ENCODE measurements at regions not wholly inside any gene's neighbourhood (a gene's known extent, or its start where the extent isn't known, plus 50 kb on each side); places are given as distances from the start of the nearest gene placed in this dataset.

DNA sequence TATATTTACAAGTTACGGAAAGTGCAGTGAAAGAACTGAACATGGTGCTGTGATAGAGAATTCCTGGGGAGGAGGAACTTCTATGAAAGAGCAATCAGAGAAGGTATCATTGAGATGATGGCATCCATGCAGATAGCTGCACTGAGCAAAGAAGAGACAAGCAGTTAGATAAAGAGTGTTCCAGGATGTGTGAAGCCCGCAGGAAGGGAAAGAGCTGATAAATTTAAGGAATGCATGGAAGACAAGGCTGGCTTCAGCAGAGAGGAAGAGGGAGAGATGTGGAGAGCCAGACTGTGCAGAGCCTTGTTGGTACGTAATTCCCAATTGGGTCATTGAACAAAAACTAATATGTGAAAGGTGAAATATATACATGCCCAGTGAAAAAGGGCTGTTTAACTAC, 538.9 kb downstream of the INHBA start:
- intact Hi-C loops (cut with micrococcal nuclease): no loop called here
- H3K9me3 ChIP-seq (ENCODE audit: control extremely low read depth in 1 of 3, control insufficient read depth in 2 of 3, insufficient read depth in 1 of 3, low read length in 2 of 3): no peaks in the 10 kb centered on the region
- H3K27me3 Mint-ChIP-seq: no peaks in the 10 kb centered on the region
- H2AFZ ChIP-seq (ENCODE audit: insufficient read depth, low read depth, low read length, poor library complexity, severe bottlenecking): no peak overlapping the region
- peaks cover 2% of the 10 kb centered on the region for H3K9me3 Mint-ChIP-seq (ENCODE audit: insufficient read depth)
- H3K27ac ChIP-seq (ENCODE audit: low read length in 2 of 2): no peak overlapping the region
- 96% methylated on average over 2 of the region's 3 CpGs for WGBS (ENCODE audit: insufficient coverage)
- H3K4me3 Mint-ChIP-seq: no peak overlapping the region
- no peak overlapping the region for H3K4me3 ChIP-seq (ENCODE audit: control extremely low read depth in 1 of 5, extremely low read depth in 1 of 5, insufficient read depth in 1 of 5, low read depth in 2 of 5, low read length in 4 of 5)
- no peak overlapping the region for H3K4me2 ChIP-seq (replicated peaks; ENCODE audit: low read depth, low read length, poor library complexity, severe bottlenecking)
- ChIA-PET CTCF (no interaction called here), POLR2A (no interaction called here)
- H3K36me3 ChIP-seq (replicated peaks in 1 of 2; ENCODE audit: control extremely low read depth in 1 of 2, control insufficient read depth in 1 of 2, extremely low read depth in 1 of 2, insufficient read depth in 2 of 2, low read length in 1 of 2): no peaks in the 10 kb centered on the region
- H3K4me1 Mint-ChIP-seq: no peaks in the 10 kb centered on the region
- DNase-seq (no peak), ATAC-seq (ENCODE audit: low read depth) (no peak)
- H3K27me3 ChIP-seq (replicated peaks in 1 of 4; ENCODE audit: control extremely low read depth in 1 of 4, control insufficient read depth in 3 of 4, insufficient read depth in 4 of 4, low read length in 3 of 4): no peaks in the 10 kb centered on the region
- no peaks in the 10 kb centered on the region for H4K20me1 ChIP-seq (ENCODE audit: control insufficient read depth, insufficient read depth, low read length, poor library complexity, severe bottlenecking)
- H3K79me2 ChIP-seq (ENCODE audit: control insufficient read depth, insufficient read depth, low read length): no peaks in the 10 kb centered on the region
- H3K4me1 ChIP-seq (ENCODE audit: control insufficient read depth in 2 of 2, insufficient read depth in 2 of 2, low read length in 2 of 2): no peaks in the 10 kb centered on the region
- no peak overlapping the region for H3K27ac Mint-ChIP-seq
- no peak overlapping the region for H3K9ac ChIP-seq (ENCODE audit: low read length)
- no peak for TF ChIP-seq EZH2 (IDR thresholded peaks at IDR 0.05; ENCODE audit: borderline replicate concordance, insufficient read depth, low read depth, low read length, poor library complexity, severe bottlenecking)
- TF ChIP-seq, protein P1, sequence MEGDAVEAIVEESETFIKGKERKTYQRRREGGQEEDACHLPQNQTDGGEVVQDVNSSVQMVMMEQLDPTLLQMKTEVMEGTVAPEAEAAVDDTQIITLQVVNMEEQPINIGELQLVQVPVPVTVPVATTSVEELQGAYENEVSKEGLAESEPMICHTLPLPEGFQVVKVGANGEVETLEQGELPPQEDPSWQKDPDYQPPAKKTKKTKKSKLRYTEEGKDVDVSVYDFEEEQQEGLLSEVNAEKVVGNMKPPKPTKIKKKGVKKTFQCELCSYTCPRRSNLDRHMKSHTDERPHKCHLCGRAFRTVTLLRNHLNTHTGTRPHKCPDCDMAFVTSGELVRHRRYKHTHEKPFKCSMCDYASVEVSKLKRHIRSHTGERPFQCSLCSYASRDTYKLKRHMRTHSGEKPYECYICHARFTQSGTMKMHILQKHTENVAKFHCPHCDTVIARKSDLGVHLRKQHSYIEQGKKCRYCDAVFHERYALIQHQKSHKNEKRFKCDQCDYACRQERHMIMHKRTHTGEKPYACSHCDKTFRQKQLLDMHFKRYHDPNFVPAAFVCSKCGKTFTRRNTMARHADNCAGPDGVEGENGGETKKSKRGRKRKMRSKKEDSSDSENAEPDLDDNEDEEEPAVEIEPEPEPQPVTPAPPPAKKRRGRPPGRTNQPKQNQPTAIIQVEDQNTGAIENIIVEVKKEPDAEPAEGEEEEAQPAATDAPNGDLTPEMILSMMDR (IDR thresholded peaks at IDR 0.05): no peak

GRCh38 chr7:41162612-41163011, 540.3 kb downstream of the INHBA start:
- ChIA-PET CTCF (no interaction called here), POLR2A (no interaction called here)
- Histone ChIP-seq H3K9ac (ENCODE audit: low read length) (no peak overlapping the region), H3K36me3 (replicated peaks in 1 of 2; ENCODE audit: control extremely low read depth in 1 of 2, control insufficient read depth in 1 of 2, extremely low read depth in 1 of 2, insufficient read depth in 2 of 2, low read length in 1 of 2) (no peaks in the 10 kb centered on the region), H3K27me3 (replicated peaks in 1 of 4; ENCODE audit: control extremely low read depth in 1 of 4, control insufficient read depth in 3 of 4, insufficient read depth in 4 of 4, low read length in 3 of 4) (no peaks in the 10 kb centered on the region), H3K4me1 (ENCODE audit: control insufficient read depth in 2 of 2, insufficient read depth in 2 of 2, low read length in 2 of 2) (no peaks in the 10 kb centered on the region), H3K79me2 (ENCODE audit: control insufficient read depth, insufficient read depth, low read length) (no peaks in the 10 kb centered on the region), H3K27ac (ENCODE audit: low read length in 2 of 2) (no peak overlapping the region), H3K4me2 (replicated peaks; ENCODE audit: low read depth, low read length, poor library complexity, severe bottlenecking) (no peak overlapping the region), H4K20me1 (ENCODE audit: control insufficient read depth, insufficient read depth, low read length, poor library complexity, severe bottlenecking) (no peaks in the 10 kb centered on the region), H2AFZ (ENCODE audit: insufficient read depth, low read depth, low read length, poor library complexity, severe bottlenecking) (no peak overlapping the region), H3K4me3 (ENCODE audit: control extremely low read depth in 1 of 5, extremely low read depth in 1 of 5, insufficient read depth in 1 of 5, low read depth in 2 of 5, low read length in 4 of 5) (no peak overlapping the region), H3K9me3 (ENCODE audit: control extremely low read depth in 1 of 3, control insufficient read depth in 2 of 3, insufficient read depth in 1 of 3, low read length in 2 of 3) (no peaks in the 10 kb centered on the region)
- Mint-ChIP-seq H3K4me1 (no peaks in the 10 kb centered on the region), H3K27ac (no peak overlapping the region), H3K9me3 (ENCODE audit: insufficient read depth) (peaks cover 2% of the 10 kb centered on the region), H3K4me3 (no peak overlapping the region), H3K27me3 (no peaks in the 10 kb centered on the region)
- DNase-seq (no peak), ATAC-seq (ENCODE audit: low read depth) (no peak)
- intact Hi-C loops (cut with micrococcal nuclease): no loop called here
- TF ChIP-seq, protein P1 (IDR thresholded peaks at IDR 0.05): no peak
- no peak for TF ChIP-seq EZH2 (IDR thresholded peaks at IDR 0.05; ENCODE audit: borderline replicate concordance, insufficient read depth, low read depth, low read length, poor library complexity, severe bottlenecking)
- 87% methylated on average over 4 of the region's 4 CpGs for WGBS (ENCODE audit: insufficient coverage)
